G401 (cell line): ENCODE measurements at regions not wholly inside any gene's neighbourhood (a gene's known extent, or its start where the extent isn't known, plus 50 kb on each side); places are given as distances from the start of the nearest gene placed in this dataset.

Experiments
- DNase-seq: peaks from one replicate; pipeline ENCODE4 v3.0.0-alpha.2; 2015; ENCODE audit warnings: low spot score
- in situ Hi-C: cut with HindIII; loops from 2 replicates; pipeline ENCODE4 v1.10.0; 2016; ENCODE audit warnings: low sequenced_read_pairs, mixed read lengths

DNA sequence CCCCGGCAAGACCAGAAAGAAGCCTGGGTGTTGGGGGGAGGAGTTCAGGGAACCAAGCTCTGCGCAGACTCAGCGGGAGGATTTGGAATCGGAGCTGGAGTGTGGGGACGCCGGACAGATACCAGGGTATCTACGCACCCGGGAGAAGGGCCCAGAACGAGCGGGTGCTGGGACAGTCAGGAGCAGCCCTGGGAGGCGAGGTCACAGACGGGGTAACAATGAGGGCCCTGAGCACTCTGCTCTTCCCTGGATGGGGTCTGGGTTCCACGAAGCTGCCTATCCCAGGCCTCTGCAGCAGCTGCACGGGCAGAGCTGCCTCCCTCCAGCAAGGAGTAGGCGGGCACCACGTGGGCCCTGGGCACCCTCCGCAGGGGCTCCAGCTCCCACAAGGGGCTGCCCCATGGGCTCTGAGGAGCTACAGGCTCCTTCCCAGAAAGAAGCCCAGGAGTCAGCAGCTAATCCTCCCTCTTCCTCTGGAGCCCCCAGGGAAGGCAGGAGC lies 197.2 kb downstream of the BRD1 start:
- in situ Hi-C loops = no loop called here
- peak; percentile 24 for DNase-seq

DNA sequence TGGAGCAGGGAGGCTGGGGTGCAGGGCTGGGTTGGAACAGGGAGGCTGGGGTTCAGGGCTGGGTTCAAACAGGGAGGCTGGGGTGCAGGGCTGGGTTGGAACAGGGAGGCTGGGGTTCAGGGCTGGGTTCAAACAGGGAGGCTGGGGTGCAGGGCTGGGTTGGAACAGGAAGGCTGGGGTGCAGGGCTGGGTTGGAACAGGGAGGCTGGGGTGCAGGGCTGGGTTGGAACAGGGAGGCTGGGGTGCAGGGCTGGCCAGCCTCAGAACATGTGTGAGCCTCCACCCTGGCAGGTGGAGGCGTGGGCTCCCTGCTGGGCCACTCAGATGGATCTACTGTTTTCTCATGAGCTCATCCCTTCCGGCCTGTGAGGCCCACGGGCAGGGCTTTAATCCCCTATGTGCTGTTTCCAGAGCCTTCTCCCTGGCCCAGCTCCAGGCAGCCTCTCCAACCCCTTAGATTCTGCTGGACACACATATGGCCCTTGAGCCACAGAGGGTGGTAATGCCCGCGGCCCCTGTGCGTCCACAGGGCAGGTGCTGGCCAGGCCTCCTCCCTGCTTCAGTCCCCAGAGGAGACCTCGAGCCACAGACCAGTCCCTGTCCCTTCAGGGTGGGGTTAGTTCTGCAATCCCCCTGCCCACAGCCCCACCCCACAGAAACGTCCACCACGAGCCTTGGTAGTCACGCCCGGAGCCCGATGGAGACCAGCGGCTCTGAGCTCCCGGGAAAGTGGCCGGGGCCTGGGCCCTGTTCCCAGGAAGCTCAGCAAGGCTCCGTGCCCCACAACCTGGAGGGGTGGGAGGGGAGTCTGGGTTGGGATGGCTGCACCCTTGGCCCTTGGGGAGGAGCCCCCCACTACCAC lies 197.9 kb downstream of the BRD1 start:
- peak; percentile 64 for DNase-seq
- in situ Hi-C loops = no loop called here

DNA sequence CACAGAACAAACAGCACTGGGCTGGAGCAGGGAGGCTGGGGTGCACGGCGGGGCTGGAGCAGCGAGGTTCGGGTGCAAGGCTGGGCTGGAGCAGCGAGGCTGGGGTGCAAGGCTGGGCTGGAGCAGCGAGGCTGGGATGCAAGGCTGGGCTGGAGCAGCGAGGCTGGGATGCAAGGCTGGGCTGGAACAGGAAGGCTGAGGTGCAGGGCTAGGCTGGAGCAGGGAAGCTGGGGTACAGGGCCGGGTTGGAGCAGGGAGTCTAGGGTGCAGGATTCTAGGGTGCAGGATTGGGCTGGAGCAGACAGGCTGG lies 198.5 kb downstream of the BRD1 start:
- no peak for DNase-seq
- in situ Hi-C loops = no loop called here

DNA sequence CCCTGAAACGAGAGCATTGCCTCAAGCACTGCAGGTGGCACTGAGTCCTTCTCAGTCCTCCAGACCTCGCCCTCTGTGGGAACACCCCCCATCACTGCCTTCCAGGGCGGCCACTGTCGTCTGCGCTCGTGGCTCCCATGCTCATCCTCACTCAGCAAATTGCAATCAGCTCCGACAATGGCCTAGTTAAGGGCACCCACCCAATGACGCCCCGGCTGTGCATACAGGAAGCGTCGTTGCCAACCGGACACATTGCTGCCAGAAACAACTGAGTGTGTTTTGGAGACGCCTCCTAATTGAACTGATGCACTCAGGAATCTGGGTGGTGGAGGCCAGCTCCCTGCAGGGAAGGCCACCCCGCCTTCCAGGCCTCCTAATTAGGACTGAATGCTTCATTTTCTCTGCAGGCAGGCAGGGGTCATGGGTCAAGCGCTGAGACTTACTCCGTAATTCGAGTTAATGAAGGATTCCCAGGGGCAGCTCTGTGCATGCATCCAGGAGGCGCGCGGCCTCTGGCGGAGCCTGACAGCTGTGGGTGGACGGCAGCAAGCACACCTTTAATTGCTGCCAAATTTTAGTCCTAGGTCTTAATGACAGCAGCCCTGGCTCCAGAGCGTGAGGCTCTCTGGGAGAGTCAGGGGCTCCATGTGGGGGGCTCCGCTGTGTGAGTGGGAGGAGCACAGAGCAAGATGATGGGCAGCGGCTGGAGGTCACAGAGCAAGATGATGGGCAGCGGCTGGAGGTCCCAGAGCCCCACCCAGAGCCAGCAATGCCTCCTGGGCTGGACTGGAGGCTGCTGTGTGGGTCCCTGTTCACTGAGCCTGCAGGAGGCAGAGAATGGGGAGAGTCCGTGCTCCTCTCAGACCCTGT lies 199.0 kb downstream of the BRD1 start:
- in situ Hi-C loops = no loop called here
- DNase-seq = peak; percentile 79

DNA sequence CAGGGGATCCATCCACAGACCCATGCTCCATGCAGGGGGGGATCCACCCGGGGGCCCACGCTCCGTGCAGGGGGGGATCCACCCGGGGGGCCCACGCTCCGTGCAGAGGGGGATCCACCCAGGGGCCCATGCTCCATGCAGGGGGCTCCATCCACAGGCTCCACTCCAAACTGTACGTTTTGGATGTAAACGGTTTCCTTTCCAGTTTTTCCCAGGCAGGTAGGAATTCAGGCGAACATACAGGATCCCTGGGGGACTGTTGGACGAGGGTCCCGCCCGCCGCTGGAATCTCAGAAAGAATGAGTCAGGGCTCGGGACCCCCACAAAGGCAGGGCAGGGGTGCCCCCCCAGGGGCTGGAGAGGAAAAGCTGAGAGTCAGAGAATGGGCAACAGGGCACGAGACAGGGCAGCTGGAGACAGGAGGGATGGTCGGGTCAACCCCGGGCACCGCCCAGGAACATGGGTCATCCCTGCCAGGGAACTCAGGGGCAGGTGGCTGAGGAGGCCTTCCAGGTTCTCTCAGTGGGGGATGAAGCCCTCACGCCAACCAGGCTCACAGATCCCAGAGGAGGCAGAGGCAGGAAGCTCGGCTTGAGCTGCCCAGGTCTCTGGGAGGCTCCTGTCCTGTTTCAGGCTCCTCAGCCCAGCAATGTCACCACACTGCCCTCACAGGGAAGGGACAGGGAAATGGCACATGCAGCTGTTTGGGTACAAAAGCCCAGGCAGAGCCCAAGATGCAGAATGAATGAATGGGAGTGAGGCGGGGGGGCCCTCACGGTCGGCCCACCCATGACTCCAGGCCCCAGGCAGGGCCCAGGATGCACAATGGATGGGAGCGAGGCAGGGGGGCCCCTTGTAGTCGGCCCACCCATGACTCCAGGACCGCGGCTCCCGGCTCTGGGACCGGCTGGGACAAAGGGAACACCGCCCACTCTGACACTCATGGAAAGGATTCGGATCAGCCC lies 200.2 kb downstream of the BRD1 start:
- DNase-seq = peak; percentile 54
- in situ Hi-C loops = no loop called here

DNA sequence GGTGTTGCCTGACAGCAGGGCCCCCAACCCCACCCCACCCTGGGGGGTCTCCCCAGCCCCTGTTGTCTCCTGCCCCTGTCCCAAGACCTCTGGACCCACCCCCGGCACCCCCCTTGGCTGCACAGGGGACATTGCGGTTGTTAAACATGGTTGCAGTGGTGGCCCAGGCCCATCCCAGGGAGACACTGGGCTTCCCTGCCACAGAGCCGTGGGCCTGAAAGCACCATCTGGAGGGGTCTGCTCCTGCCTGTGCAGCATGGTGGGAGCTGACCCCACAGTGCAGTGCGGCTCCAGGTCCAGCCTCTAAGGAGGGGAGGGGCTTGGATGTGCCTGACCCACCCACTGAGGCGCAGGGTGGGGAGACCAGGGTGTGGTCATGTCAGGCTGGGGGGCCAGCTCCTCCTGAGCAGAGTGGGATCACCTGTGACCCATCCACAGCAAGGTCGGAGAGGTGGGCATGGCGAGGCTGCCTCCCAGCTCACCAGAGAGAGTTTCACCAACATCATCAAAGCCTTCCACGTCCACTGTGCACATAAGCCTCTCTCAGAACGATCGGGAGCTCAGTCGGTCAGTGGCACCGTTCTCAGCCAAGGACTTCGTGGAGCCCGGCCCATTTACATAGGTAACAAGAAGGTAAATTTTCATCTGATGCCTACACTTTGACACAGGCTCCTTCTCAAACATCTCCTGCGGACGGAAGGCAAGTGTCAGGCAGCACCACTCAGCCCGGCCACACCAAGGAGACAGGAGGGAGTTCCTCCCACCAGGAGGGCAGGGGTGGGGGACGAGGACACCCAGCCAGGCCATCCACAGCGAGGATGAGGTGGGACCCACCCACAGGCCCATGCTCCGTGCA lies 201.1 kb downstream of the BRD1 start:
- peak; percentile 10 for DNase-seq
- in situ Hi-C loops = no loop called here

DNA sequence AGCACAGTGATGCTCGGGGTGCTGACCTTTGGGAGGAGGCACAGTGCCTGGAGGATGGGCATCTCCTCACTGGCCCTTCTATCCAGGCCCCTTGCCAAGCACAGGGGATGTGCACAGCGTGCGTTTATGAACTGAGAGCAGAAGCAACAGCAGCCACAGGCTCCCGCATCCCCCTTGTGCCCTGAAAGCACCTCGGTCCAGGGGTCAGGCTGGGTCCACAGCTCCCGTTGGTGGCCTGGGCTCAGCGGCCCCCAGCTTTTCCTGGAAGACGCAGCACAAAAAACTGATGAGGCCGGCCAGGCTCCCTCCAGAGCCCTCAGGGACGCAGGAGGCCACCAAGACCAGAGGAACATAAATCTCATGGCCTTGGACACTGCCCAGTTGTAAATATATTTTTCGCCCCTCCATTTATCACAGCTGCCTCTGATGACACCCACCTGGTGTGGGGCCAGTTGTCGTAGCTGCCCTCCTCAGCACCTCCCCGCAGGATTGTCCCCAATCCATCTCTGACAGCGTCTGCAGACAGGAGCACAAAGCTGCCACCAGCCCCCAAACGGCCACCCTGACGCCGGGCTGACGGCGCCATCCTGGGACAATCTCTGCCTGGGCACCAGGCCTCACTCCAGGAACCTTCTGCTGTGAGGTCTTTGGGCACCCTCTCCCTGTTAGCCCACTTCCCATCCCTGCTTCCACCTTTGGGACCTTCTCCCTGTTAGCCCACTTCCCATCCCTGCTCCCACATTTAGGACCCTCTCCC lies 203.1 kb downstream of the BRD1 start:
- DNase-seq = no peak
- in situ Hi-C loops = no loop called here

DNA sequence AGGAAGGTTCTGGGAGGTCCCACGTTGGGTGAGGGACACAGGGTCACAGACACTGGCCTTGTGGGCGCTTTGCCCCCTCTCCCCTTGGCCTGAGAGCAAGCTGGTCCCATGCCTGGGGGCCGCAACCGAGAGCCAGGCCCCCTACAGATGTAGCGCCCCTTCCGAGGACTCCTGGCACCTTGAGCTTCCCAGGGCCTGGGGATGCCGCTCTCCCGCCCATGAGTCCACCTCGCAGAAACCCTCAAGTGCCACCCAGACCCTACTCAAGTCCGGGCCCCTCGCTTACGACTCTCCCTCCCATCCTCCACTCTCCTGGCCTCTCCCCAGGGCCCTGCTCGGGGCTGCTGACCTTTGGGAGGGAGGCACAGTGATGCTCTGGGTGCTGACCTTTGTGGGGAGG lies 204.0 kb downstream of the BRD1 start:
- in situ Hi-C loops = no loop called here

DNA sequence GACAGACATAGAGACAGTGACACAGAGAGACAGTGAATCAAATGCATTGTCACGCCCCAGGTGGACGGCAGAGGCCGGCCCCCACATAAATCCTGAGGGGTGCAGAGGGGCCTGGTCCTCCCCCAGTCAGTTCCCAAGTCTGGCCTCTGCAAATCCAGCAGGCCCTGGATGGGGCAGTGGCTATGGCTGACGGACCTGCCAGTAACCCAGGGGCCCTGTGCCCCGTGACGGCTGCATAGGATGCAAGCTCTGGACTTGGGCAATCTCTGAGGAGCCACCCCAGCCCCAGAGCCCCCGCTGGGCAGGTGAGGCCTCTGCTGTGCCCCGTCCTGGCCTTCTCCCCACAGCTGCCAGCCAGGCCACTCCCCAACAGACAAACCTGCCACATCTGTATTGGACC lies 204.5 kb downstream of the BRD1 start:
- in situ Hi-C loops = no loop called here
- DNase-seq = no peak

More for the DNA sequence above, 204.0 kb downstream of the BRD1 start:
- DNase-seq = no peak

DNA sequence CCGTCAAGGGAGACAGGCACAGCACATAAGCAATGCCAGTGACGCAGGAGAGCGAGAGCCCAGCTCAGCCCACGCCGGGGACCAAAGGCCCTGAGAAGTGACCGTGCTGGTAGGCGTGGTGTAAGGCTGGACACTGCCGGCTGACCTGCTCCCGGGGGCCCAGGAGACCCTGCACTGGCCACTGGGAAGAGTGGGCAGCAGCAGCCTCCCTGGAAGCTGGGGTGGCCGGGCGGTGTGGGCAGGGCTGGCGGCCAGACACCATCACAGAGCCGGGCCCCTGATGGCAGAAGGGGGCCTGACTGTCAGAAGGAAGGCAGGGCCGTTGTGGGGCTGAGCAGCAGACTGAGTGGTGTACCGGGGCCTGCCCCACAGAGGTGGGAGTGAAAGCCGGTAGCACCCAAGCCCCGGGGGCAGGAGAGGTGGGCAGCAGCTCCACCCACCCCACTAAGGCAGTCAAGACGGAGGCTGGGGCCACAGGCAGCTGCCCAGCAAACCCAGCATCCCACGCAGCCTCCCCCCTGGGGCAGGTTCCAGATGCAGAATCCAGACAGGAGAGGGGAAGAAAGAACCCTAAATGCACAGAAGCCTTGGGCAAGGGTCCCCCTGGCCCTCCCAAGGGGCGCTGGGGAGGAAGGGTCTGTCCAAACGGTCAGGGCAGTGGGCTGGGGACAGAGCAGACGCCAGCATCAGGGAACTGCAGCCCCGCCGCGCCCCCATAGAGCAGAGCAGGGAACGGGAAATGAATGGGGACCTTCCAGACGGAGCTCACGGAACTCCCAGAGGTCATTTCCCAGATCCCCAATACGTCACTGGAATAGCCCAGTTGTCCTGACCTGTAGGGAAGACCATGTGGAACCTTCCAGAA lies 205.2 kb downstream of the BRD1 start:
- in situ Hi-C loops = no loop called here
- no peak for DNase-seq

DNA sequence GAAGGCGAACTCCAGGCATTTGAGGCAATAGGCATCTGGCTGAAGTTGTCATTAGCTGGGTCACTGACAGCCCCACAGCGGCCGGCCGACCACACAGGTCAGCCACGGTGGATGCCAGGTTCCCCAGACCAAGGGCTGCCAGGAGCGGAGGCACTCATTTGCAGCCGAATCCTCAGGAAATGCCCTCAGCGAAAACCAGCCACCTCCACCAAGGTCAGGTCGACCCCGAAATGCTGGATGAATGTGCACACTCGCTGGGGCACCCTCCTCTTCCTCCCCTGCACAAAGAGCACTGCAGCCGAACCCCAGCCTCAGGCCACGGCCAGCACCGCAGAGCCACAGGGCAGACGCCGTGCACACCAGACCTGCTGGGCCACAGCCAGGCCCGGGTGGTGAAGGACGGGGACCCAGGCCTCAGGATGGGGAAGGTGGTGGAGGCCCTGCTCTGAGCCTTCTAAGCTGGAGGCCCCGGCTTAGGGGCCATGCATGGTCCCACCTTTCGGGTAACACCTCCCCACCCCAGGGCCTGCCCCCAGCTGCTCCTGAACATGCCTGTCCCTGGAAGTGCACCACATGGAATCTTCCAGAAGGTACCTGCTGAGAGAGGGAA lies 206.0 kb downstream of the BRD1 start:
- DNase-seq = no peak
- in situ Hi-C loops = no loop called here

DNA sequence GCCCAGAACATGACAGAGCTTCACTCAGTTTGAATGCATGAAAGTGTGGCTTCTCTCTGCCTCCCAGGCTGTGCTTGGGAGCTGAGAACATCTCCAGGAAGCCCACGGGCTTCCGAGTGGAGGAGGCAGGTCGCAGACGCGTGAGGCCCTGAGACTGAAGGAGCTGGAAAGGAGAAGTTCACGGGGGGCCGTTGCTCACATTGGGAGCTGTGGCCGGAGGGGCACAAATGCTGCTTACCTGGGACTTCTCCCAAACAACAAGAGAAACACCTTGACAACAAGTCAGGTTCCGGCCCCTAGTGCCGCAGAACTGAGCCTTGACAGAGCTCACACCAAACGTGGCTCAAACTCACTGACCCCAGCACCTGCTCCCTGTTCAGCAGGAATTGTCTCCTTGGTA lies 207.0 kb downstream of the BRD1 start:
- in situ Hi-C loops = no loop called here
- no peak for DNase-seq

DNA sequence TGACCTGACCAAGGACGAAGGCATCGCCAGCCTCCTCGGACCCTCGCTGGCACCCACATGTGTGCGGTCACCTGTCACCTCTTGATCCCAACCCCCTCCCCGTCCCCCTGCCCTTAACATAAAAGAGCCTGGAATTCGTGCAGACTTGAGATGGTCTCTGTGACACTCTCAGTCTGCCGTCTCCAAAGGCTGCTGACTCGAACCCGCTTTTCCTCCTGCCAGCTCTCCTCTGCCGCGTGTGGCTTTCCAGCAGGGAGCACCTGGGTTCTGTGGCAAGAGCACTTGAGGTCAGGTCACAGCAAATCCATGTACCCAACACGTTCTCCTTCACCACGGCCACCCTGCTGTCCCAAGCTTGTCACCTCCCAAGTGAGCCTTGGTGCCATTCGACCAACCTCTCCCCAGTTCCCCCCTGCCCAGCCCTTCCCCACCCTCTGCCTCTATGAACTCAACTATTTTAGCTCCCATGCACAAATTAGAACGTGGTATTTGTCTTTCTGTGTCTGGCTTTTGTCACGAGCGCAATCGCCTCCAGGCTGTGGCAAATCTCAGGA lies 207.6 kb downstream of the BRD1 start:
- DNase-seq = no peak
- in situ Hi-C loops = no loop called here

DNA sequence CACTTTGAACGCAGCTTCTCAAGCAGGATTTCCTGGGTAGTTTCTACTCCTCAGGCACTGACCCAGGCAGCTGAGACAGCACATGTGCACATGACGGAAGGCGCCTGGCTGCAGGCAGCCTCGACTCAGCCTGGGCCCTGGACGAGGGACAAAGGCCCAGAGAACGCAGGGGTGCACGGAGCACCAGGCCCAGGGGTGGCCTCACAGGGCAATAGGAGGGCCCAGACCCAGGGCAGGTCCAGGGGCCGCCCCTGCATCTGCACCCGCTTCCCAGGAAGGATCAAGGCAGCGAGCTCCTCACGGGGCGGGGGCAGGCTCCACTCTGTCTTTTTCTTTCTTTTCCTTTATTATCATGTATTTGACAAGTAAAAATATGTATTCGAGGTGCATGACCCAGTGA lies 208.4 kb downstream of the BRD1 start:
- DNase-seq = no peak
- in situ Hi-C loops = no loop called here

DNA sequence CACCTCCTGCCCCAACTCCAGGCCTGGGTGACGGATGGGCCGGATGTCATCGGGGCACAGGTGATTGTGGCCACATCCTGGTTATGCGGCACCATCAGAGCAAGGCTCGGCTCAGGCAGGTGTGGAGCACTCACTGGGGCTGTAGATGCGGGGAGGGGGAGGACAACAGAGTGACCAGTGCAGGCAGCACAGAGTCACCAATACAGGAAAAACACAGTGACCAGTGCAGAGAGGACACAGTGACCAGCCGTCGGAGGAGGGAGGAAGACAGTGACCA lies 209.1 kb downstream of the BRD1 start:
- DNase-seq = no peak
- in situ Hi-C loops = no loop called here

DNA sequence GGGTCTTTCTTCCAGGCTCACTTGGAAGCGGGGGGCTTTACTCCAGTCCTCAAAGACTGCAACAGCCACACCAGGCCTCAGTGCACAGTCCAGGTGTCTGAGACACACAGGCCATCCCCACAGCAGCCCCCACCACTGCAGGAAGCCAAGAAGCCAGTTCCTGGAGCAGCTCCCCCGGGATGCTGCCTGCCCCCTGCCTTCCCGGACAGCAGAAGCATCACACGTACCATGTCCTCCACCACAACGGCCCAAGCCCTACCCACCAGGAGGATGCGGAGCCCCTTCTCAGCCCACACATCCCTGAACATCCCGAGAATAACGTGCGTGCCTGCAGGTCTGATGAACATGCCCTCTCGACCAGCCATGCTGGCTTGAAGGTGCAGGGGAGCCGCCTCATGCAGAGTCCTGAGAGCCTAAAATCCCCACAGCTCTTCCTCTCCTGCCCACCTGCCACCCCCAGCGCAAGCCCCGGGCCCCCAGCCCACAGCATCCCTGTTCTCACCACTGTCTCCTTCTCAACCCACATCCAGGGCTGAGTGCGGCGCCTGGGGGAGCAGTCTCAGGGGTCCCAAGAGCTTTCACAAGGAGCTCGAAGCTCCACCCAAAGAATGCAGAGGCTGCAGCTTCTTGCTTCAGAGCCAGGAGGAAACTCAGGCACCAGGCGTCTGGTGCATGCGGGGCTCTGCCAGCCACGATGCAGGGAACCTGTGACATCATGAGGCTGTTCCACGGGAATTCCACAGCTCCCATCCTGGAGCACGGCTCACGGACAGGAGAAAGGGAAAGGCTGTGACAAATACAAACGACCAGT lies 209.6 kb downstream of the BRD1 start:
- no peak for DNase-seq
- in situ Hi-C loops = no loop called here
